Mesendoderm (in vitro differentiated cells): ENCODE measurements at regions not wholly inside any gene's neighbourhood (a gene's known extent, or its start where the extent isn't known, plus 50 kb on each side); places are given as distances from the start of the nearest gene placed in this dataset.

Experiments used
- DNase-seq: peaks from one replicate; pipeline ENCODE4 v3.0.0; 2013
- H2AK5ac ChIP-seq: 2 replicates; pipeline ENCODE4 v1.6.1; 2013; ENCODE audit warnings: low read length, inconsistent platforms
- H2BK120ac ChIP-seq: 2 replicates; pipeline ENCODE4 v1.6.1; 2013; ENCODE audit warnings: low read depth, mild to moderate bottlenecking, low read length, moderate library complexity, mixed read lengths
- H2BK15ac ChIP-seq: replicated peaks from 2 replicates; pipeline ENCODE4 v1.6.1; 2013; ENCODE audit warnings: low read depth, mild to moderate bottlenecking, moderate library complexity
- H2BK5ac ChIP-seq: 2 replicates; pipeline ENCODE4 v1.6.1; 2013; ENCODE audit warnings: low read length, inconsistent platforms
- H3K18ac ChIP-seq: 2 replicates; pipeline ENCODE4 v1.6.1; 2013; ENCODE audit warnings: mild to moderate bottlenecking, low read length, mixed read lengths
- H3K23ac ChIP-seq: one replicate; pipeline ENCODE4 v1.6.1; 2013; ENCODE audit warnings: low read length
- H3K27ac ChIP-seq: 2 replicates; pipeline ENCODE4 v1.5.1; 2013; ENCODE audit warnings: low read depth, mild to moderate bottlenecking, inconsistent platforms, low read length, moderate library complexity
- H3K27me3 ChIP-seq: 2 replicates; pipeline ENCODE4 v1.6.1; 2013; ENCODE audit warnings: low read length, control low read depth, mild to moderate bottlenecking, inconsistent platforms; ENCODE audit not compliant: insufficient read depth, poor library complexity
- H3K36me3 ChIP-seq: 2 replicates; pipeline ENCODE4 v1.6.1; 2013; ENCODE audit warnings: low read length, inconsistent platforms; ENCODE audit not compliant: control insufficient read depth, insufficient read depth
- H3K4ac ChIP-seq: one replicate; pipeline ENCODE4 v1.6.1; 2013; ENCODE audit warnings: low read depth, mild to moderate bottlenecking, low read length, moderate library complexity
- H3K4me1 ChIP-seq: 2 replicates; pipeline ENCODE4 v1.6.1; 2013; ENCODE audit warnings: low read depth, low read length, inconsistent platforms; ENCODE audit not compliant: control insufficient read depth
- H3K4me2 ChIP-seq: 2 replicates; pipeline ENCODE4 v1.6.1; 2013; ENCODE audit warnings: low read length
- H3K4me3 ChIP-seq: 2 replicates; pipeline ENCODE4 v1.5.1; 2013; ENCODE audit warnings: mild to moderate bottlenecking, low read length
- H3K56ac ChIP-seq: one replicate; pipeline ENCODE4 v1.6.1; 2013; ENCODE audit warnings: low read length
- H3K79me1 ChIP-seq: 2 replicates; pipeline ENCODE4 v1.6.1; 2013; ENCODE audit warnings: low read length, inconsistent platforms
- H3K79me2 ChIP-seq: 2 replicates; pipeline ENCODE4 v1.6.1; 2013; ENCODE audit warnings: mild to moderate bottlenecking, low read length; ENCODE audit not compliant: control insufficient read depth, insufficient read depth
- H3K9ac ChIP-seq: 2 replicates; pipeline ENCODE4 v1.6.1; 2013; ENCODE audit warnings: low read length, inconsistent platforms
- H4K5ac ChIP-seq: one replicate; pipeline ENCODE4 v1.6.1; 2013; ENCODE audit warnings: low read length
- H4K8ac ChIP-seq: one replicate; pipeline ENCODE4 v1.6.1; 2013; ENCODE audit warnings: low read depth, mild to moderate bottlenecking, control low read depth, low read length, moderate library complexity
- WGBS: extraction: QIAGEN DNeasy Blood & Tissue Kit; methylation state at CpG from one replicate; pipeline ENCODE4 v1.1.7; 2013; ENCODE audit warnings: low lambda C conversion rate, missing lambda C conversion rate; ENCODE audit not compliant: insufficient coverage; ENCODE audit errors: extremely low coverage; 5-methylcytosine and 5-hydroxymethylcytosine counted together

DNA sequence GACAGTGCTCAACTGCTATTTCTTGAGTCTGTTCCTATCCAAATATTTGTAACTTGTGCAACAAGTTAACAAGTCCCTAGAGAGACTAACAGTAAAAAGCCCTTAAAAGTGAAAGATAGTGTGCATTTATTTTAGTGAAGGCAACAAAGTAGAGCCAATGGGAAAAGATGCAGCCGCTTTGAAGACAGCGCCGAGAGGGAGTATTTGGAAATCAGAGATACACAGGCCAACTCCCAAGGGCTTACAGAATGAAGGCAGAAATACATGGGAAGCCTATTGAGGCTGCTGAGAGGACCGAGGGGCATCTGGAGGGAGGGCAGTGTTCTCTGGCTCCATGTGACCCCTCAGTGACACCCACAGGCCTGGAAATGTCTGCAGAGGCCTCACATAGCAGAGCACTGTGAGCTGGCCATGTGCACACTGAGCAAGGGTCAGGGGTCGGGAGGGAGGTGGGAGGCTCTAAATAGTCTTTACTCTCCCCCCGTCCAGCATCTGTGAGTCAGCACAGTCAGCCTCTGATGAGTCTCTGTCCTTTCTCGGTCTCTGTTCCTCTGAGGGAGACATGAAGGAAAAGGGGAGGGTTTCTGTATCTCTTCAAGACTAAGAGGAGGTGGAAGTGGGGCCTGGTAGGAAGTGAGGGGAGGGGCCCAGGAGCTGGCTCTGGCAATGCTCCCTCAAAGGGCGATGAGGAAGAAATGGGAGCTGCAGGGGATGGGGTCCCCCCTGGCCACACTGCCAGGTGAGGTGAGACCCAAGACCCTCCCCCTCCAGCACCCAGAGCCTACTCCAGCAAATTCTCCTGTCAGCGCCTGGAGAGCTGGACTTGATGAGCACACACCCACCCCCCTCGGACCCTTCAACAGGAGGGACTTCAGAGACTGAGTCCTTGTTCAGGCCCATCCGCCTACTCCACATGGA is 133.6 kb downstream of the SP3 start:
- WGBS: no CpG with 5 or more reads among the region's 11 CpGs
- no peak overlapping the region for H3K9ac ChIP-seq
- DNase-seq: peak; percentile 4
- no peak overlapping the region for H3K4me3 ChIP-seq
- no peak overlapping the region for H4K8ac ChIP-seq
- H2AK5ac ChIP-seq: no peak overlapping the region
- no peak overlapping the region for H2BK120ac ChIP-seq
- no peaks in the 10 kb centered on the region for H3K4me1 ChIP-seq
- no peaks in the 10 kb centered on the region for H3K27me3 ChIP-seq
- H3K27ac ChIP-seq: no peak overlapping the region
- H3K79me2 ChIP-seq: no peaks in the 10 kb centered on the region
- no peaks in the 10 kb centered on the region for H3K36me3 ChIP-seq
- no peak overlapping the region for H2BK15ac ChIP-seq
- no peak overlapping the region for H4K5ac ChIP-seq
- no peak overlapping the region for H2BK5ac ChIP-seq
- H3K79me1 ChIP-seq: no peaks in the 10 kb centered on the region
- H3K23ac ChIP-seq: peak overlapping the region; percentile 17
- H3K18ac ChIP-seq: no peak overlapping the region
- no peak overlapping the region for H3K56ac ChIP-seq
- H3K4me2 ChIP-seq: no peak overlapping the region
- no peak overlapping the region for H3K4ac ChIP-seq

DNA sequence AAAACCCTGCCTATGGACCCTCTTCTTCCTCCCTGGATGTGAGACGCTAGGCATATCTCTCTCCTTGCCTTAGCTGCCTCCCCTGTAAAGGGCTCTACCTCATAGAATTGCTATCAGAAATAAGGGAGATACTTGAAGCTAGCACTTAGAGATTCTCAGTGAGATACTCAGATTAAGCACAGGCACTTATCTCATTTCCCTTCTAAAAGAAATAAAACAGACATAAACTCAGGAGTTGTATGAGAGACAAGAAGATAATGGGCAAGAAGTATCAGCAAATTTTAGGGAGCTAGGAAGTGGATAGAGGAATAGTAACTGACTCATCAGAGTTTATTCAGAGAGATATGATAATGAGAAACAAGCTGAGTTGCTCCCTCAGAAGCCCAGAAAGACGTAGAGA is 131.0 kb downstream of the SP3 start:
- Histone ChIP-seq H2BK15ac (no peak overlapping the region), H3K79me2 (no peaks in the 10 kb centered on the region), H2AK5ac (no peak overlapping the region), H3K4ac (no peak overlapping the region), H4K5ac (no peak overlapping the region), H3K56ac (peak overlapping the region; percentile 25), H2BK120ac (no peak overlapping the region), H4K8ac (no peak overlapping the region), H3K79me1 (no peaks in the 10 kb centered on the region), H3K36me3 (no peaks in the 10 kb centered on the region), H3K27me3 (no peaks in the 10 kb centered on the region), H3K27ac (no peak overlapping the region), H3K4me2 (no peak overlapping the region), H3K23ac (no peak overlapping the region), H3K4me3 (no peak overlapping the region), H3K4me1 (no peaks in the 10 kb centered on the region), H3K9ac (no peak overlapping the region), H2BK5ac (no peak overlapping the region), H3K18ac (no peak overlapping the region)
- peak; percentile 57 for DNase-seq
- no CpG with 5 or more reads among the region's 2 CpGs for WGBS

DNA sequence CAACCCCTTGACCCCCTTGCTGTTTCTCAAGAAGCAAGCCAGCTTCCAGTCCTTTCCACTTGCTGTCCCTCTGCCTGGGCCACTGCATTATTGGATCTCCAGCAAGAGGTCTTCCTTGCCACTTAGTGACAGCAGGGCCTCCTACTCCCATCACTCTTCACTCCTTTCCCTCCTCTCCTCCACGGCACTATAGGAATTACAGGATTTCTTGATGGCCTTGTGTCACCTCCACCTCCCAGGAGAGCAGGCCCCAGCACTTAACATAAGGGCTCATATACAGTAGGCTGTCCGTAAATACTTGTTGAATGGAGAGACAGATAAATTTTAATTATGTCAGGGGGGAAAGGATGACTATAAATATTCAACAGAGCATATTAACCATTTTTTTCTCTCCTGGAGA is 129.4 kb downstream of the SP3 start:
- H3K79me1 ChIP-seq: no peaks in the 10 kb centered on the region
- H3K27ac ChIP-seq: no peak overlapping the region
- no peak overlapping the region for H2AK5ac ChIP-seq
- H3K36me3 ChIP-seq: no peaks in the 10 kb centered on the region
- H3K18ac ChIP-seq: no peak overlapping the region
- H3K27me3 ChIP-seq: no peaks in the 10 kb centered on the region
- no peak overlapping the region for H4K5ac ChIP-seq
- H3K4me2 ChIP-seq: no peak overlapping the region
- no peak overlapping the region for H2BK5ac ChIP-seq
- WGBS: no CpG with 5 or more reads among the region's 2 CpGs
- no peak overlapping the region for H3K4me3 ChIP-seq
- H3K23ac ChIP-seq: no peak overlapping the region
- H4K8ac ChIP-seq: no peak overlapping the region
- no peak overlapping the region for H3K56ac ChIP-seq
- DNase-seq: no peak
- no peaks in the 10 kb centered on the region for H3K79me2 ChIP-seq
- no peaks in the 10 kb centered on the region for H3K4me1 ChIP-seq
- H3K4ac ChIP-seq: no peak overlapping the region
- H2BK120ac ChIP-seq: no peak overlapping the region
- H2BK15ac ChIP-seq: no peak overlapping the region
- H3K9ac ChIP-seq: no peak overlapping the region

DNA sequence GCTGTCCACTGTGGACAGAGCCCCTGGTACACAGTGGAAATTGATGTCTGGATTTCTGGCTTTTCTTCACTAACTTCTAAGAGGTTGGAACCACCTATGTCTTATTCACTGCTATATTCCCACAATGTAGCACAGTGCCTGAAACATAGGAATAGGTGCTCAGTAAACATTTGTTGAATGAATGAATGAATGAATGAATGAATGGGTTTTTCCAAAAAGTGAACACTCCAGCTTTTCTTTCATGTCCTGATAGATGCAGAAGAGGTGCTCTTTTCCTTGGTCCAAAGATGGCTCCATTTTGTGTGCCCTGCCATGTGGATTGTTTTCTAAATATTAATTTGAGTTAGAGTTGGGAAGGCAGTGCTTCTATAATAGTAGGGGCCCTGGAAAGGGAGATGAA is 124.1 kb downstream of the SP3 start:
- H3K9ac ChIP-seq: no peak overlapping the region
- H3K27ac ChIP-seq: no peak overlapping the region
- H3K36me3 ChIP-seq: no peaks in the 10 kb centered on the region
- no peak overlapping the region for H3K23ac ChIP-seq
- H2BK15ac ChIP-seq: no peak overlapping the region
- no peak overlapping the region for H4K8ac ChIP-seq
- H3K27me3 ChIP-seq: no peaks in the 10 kb centered on the region
- no peaks in the 10 kb centered on the region for H3K4me1 ChIP-seq
- H3K56ac ChIP-seq: no peak overlapping the region
- no peak overlapping the region for H3K4me3 ChIP-seq
- H2BK120ac ChIP-seq: no peak overlapping the region
- H3K79me2 ChIP-seq: no peaks in the 10 kb centered on the region
- no peak for DNase-seq
- H3K4ac ChIP-seq: no peak overlapping the region
- no peak overlapping the region for H4K5ac ChIP-seq
- no peak overlapping the region for H2BK5ac ChIP-seq
- H3K18ac ChIP-seq: no peak overlapping the region
- no peaks in the 10 kb centered on the region for H3K79me1 ChIP-seq
- no peak overlapping the region for H2AK5ac ChIP-seq
- no peak overlapping the region for H3K4me2 ChIP-seq

DNA sequence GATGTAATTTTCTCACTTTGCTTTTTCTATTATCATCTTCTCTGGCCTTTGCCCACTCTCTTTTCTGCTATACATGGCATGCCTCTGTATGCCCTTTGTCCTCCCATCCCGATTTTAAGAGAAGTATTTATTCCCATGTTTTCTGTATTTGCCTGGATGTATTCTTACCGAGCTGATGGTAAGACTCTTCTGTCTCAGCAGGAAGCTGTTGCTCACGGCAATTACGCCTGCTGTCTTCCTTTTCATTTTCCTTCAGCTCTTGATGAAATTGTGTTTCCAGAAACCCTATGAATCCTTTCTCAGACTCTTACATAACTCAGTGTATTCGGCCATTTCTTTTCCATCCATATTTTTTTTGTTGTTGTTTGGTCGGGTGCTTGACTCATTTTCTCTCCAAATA is 121.6 kb downstream of the SP3 start:
- WGBS: no CpG with 5 or more reads among the region's 6 CpGs
- no peak overlapping the region for H4K8ac ChIP-seq
- no peak overlapping the region for H3K9ac ChIP-seq

DNA sequence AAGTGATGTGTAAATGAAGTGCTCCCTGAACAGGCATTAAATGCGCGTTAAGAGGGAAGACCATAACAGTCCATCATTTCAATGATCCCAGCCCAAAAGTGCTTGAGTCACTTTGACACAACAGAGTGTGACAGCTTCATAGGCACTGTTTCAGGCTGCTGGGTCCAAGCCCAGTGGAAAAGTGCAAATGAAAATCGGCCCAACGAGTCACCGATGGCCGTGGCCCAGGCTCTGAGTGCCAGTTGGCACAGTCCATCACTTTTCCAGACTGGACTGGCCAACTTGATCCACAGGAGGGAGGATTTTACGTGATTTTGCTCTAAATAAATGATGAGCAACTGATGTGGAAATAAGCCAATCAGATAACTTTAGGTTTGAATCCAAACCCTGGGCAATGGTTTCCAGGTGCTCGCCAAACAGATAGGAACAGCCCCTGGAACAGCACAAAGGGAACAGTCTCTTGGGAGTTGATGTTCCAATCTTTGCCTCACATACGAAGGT is 114.0 kb downstream of the SP3 start:
- H3K4me2 ChIP-seq: no peak overlapping the region
- H2BK120ac ChIP-seq: no peak overlapping the region
- H3K18ac ChIP-seq: no peak overlapping the region
- H4K5ac ChIP-seq: no peak overlapping the region
- no peaks in the 10 kb centered on the region for H3K79me2 ChIP-seq
- no peak for DNase-seq
- H3K4me3 ChIP-seq: no peak overlapping the region
- no peak overlapping the region for H3K27ac ChIP-seq
- H3K27me3 ChIP-seq: no peaks in the 10 kb centered on the region
- H2AK5ac ChIP-seq: no peak overlapping the region
- no peaks in the 10 kb centered on the region for H3K79me1 ChIP-seq
- H4K8ac ChIP-seq: no peak overlapping the region
- no peak overlapping the region for H2BK15ac ChIP-seq
- no peak overlapping the region for H3K4ac ChIP-seq
- H3K4me1 ChIP-seq: no peaks in the 10 kb centered on the region
- no peak overlapping the region for H3K9ac ChIP-seq
- H3K36me3 ChIP-seq: no peaks in the 10 kb centered on the region
- no peak overlapping the region for H3K56ac ChIP-seq
- no CpG with 5 or more reads among the region's 9 CpGs for WGBS
- no peak overlapping the region for H3K23ac ChIP-seq
- H2BK5ac ChIP-seq: no peak overlapping the region

More for the DNA sequence above, 121.6 kb downstream of the SP3 start:
- Histone ChIP-seq H2BK5ac (no peak overlapping the region), H3K79me1 (no peaks in the 10 kb centered on the region), H3K4ac (no peak overlapping the region), H3K4me3 (no peak overlapping the region), H3K36me3 (no peaks in the 10 kb centered on the region), H3K27ac (no peak overlapping the region), H3K79me2 (no peaks in the 10 kb centered on the region), H3K56ac (no peak overlapping the region), H2BK120ac (no peak overlapping the region), H2AK5ac (no peak overlapping the region), H2BK15ac (no peak overlapping the region), H3K27me3 (no peaks in the 10 kb centered on the region), H3K23ac (no peak overlapping the region), H3K18ac (no peak overlapping the region), H3K4me1 (no peaks in the 10 kb centered on the region), H4K5ac (no peak overlapping the region), H3K4me2 (no peak overlapping the region)
- no peak for DNase-seq
